CD4-positive, alpha-beta T cell treated with Interleukin-4 for 4 hours (primary cell): ENCODE measurements at regions not wholly inside any gene's neighbourhood (a gene's known extent, or its start where the extent isn't known, plus 50 kb on each side); places are given as distances from the start of the nearest gene placed in this dataset.
"Not testable (repeated sequence)": the region's sequence is repeated elsewhere in the genome, so short reads cannot be mapped to it uniquely, and the experiment has no call there.

ENCODE experiments used
- DNase-seq: peaks from one replicate; pipeline ENCODE4 v3.0.0-alpha.2; 2020

- DNase-seq: no peak
These were observed 153.6 kb downstream of the RBMX2 start for GRCh38 chrX:130555341-130555740.

GRCh38 chrX:130555757-130556156, 154.0 kb downstream of the RBMX2 start:
- no peak for DNase-seq

GRCh38 chrX:130556951-130557350, 155.2 kb downstream of the RBMX2 start:
- DNase-seq: no peak

- DNase-seq: no peak
These were observed 158.8 kb downstream of the RBMX2 start for GRCh38 chrX:130560544-130560943.

- DNase-seq: no peak
These were observed 160.1 kb downstream of the RBMX2 start for GRCh38 chrX:130561930-130562329.

- no peak for DNase-seq
These were observed 161.7 kb downstream of the RBMX2 start for GRCh38 chrX:130563476-130563875.

- no peak for DNase-seq
These were observed 164.4 kb downstream of the RBMX2 start for GRCh38 chrX:130566028-130566683.

- DNase-seq: not testable (repeated sequence)
These were observed 171.2 kb downstream of the RBMX2 start for GRCh38 chrX:130573030-130573429.
